ENCODE measurements at regions not wholly inside any gene's neighbourhood (a gene's known extent, or its start where the extent isn't known, plus 50 kb on each side); places are given as distances from the start of the nearest gene placed in this dataset.

- TF ChIP-seq L3MBTL2 (conservative IDR thresholded peaks at IDR 0.05) (no peak), SP1 (IDR thresholded peaks at IDR 0.05) (no peak), PKNOX1 (IDR thresholded peaks at IDR 0.05) (no peak), ZNF384 (IDR thresholded peaks at IDR 0.05) (no peak), SUZ12 (IDR thresholded peaks at IDR 0.05) (no peak)
These were observed 426.2 kb downstream of the NR2F2 start for GRCh38 chr15:96756656-96757055.

Measured in HEK293T (cell line).